SJSA1 (cell line): ENCODE measurements at regions not wholly inside any gene's neighbourhood (a gene's known extent, or its start where the extent isn't known, plus 50 kb on each side); places are given as distances from the start of the nearest gene placed in this dataset.
"Not testable (repeated sequence)": the region's sequence is repeated elsewhere in the genome, so short reads cannot be mapped to it uniquely, and the experiment has no call there.

ENCODE experiments used
- DNase-seq, 2 experiments: peaks; one replicate each; pipeline ENCODE4 v3.0.0-alpha.2; 2015 to 2020; ENCODE audit warnings: low spot score in 2 of 2, low read depth in 1 of 2
- H3K27ac ChIP-seq: fragments of 250-450 bp; sonication (Bioruptor Pico); 2 replicates; pipeline ENCODE4 v1.5.1; 2020; ENCODE audit warnings: mild to moderate bottlenecking, moderate library complexity
- H3K27me3 ChIP-seq: fragments of 250-450 bp; sonication (Bioruptor Pico); replicated peaks from 2 replicates; pipeline ENCODE4 v1.5.1; 2020; ENCODE audit warnings: mild to moderate bottlenecking, moderate library complexity
- H3K36me3 ChIP-seq: fragments of 250-450 bp; sonication (Bioruptor Pico); 2 replicates; pipeline ENCODE4 v1.5.1; 2020; ENCODE audit warnings: mild to moderate bottlenecking
- H3K4me1 ChIP-seq: fragments of 250-450 bp; sonication (Bioruptor Pico); replicated peaks from 2 replicates; pipeline ENCODE4 v1.6.1; 2021; ENCODE audit warnings: mild to moderate bottlenecking
- H3K4me3 ChIP-seq: fragments of 250-450 bp; sonication (Bioruptor Pico); 2 replicates; pipeline ENCODE4 v1.5.1; 2020; ENCODE audit warnings: mild to moderate bottlenecking
- H3K9me3 ChIP-seq: fragments of 250-450 bp; sonication (Bioruptor Pico); replicated peaks from 2 replicates; pipeline ENCODE4 v1.5.1; 2020; ENCODE audit warnings: mild to moderate bottlenecking

DNA sequence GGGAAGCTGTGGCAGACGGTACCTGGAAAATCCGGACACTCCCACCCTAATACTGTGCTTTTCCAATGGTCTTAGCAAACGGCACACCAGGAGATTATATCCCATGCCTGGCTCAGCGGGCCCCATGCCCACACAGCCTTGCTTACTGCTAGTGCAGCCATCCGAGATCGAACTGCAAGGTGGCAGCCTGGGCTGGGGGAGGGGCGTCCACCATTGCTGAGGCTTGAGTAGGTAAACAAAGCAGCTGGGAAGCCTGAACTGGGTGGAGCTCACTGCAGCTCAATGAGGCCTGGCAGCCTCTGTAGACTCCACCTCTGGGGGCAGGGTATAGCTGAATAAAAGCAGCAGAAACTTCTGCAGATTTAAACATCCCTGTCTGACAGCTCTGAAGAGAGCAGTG is 4396.8 kb upstream of the OR11H1 start:
- not testable (repeated sequence) for H3K36me3 ChIP-seq, H3K27ac ChIP-seq, H3K9me3 ChIP-seq, H3K27me3 ChIP-seq, H3K4me3 ChIP-seq, H3K4me1 ChIP-seq
- DNase-seq: peak in 1 of 2 experiments; percentile 37
